ENCODE measurements at regions not wholly inside any gene's neighbourhood (a gene's known extent, or its start where the extent isn't known, plus 50 kb on each side); places are given as distances from the start of the nearest gene placed in this dataset.
"Not testable (repeated sequence)": the region's sequence is repeated elsewhere in the genome, so short reads cannot be mapped to it uniquely, and the experiment has no call there.

DNA sequence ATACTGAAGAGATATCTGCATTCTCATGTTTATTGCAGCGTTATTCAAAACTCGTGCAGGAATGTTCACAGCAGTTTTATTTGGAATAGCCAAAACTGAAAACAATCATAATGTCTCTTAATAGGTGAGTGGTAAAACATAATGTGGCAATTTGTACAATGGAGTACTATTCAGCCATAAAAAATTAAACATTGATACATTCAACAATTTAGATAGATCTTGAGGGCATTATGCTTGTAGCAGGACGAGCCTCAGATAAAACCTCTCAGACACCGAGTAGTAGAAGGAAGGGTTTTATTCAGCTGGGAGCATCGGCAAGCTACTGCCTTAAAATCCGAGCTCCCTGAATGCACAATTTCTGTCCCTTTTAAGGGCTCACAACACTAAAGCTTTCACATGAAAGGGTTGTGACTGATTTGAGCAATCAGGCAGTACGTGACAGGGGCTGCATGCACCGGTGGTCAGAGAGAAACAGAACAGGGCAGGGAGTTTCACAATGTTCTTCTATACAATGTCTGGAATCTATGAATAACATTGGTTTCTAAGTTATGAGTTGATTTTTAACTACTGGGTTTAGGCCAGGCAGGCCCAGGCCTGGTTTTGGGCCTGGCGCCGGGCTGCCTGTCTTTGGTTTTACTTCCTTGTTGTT is 195.3 kb upstream of the PRSS16 start:
- H3K9me3 Mint-ChIP-seq; ATAC-seq; H3F3A ChIP-seq (replicated peaks; ENCODE audit: low read depth); H3K27ac Mint-ChIP-seq; H3K79me2 ChIP-seq (replicated peaks; ENCODE audit: insufficient read depth); H3K4me1 Mint-ChIP-seq; H4K20me1 ChIP-seq (replicated peaks; ENCODE audit: insufficient read depth); H2AFZ ChIP-seq; DNase-seq (ENCODE audit: low spot score); H3K27me3 Mint-ChIP-seq (ENCODE audit: insufficient read depth, low read depth, poor library complexity); H3K4me3 ChIP-seq; H3K27ac ChIP-seq (ENCODE audit: low read depth); H3K4me3 Mint-ChIP-seq; H3K27me3 ChIP-seq (ENCODE audit: insufficient read depth); H3K4me1 ChIP-seq (ENCODE audit: insufficient read depth); H3K9me2 ChIP-seq (ENCODE audit: insufficient read depth); H3K36me3 Mint-ChIP-seq (ENCODE audit: low read depth); H3K36me3 ChIP-seq (ENCODE audit: insufficient read depth); H3K4me2 ChIP-seq: not testable (repeated sequence)

DNA sequence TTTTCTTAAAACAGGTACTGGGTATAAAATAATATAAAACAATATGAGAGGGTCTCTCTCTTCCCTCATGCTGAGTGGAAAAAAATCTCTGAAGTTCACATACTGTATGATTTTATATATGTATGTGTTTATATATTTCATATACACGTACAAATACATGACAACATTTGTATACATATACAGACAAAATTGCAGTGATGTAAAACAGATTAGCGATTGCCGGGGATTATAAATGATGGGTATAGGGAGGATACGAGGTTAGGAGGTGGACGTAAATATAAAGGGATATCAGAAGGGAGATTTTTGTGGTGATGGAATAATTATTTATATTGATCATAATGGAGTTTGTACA is 194.8 kb upstream of the PRSS16 start:
- Mint-ChIP-seq H3K27me3 (ENCODE audit: insufficient read depth, low read depth, poor library complexity) (no peaks in the 10 kb centered on the region), H3K9me3 (no peaks in the 10 kb centered on the region), H3K4me1 (peaks cover 3% of the 10 kb centered on the region; the same call in 2 of the 3 replicates), H3K36me3 (ENCODE audit: low read depth) (no peaks in the 10 kb centered on the region), H3K27ac (no peak overlapping the region), H3K4me3 (no peak overlapping the region)
- Histone ChIP-seq H3K79me2 (replicated peaks; ENCODE audit: insufficient read depth) (no peaks in the 10 kb centered on the region), H2AFZ (no peak overlapping the region), H3F3A (replicated peaks; ENCODE audit: low read depth) (no peaks in the 10 kb centered on the region), H4K20me1 (replicated peaks; ENCODE audit: insufficient read depth) (no peaks in the 10 kb centered on the region), H3K36me3 (ENCODE audit: insufficient read depth) (no peaks in the 10 kb centered on the region), H3K4me3 (no peak overlapping the region), H3K4me1 (ENCODE audit: insufficient read depth) (peaks cover 3% of the 10 kb centered on the region; the same call in 1 of the 2 replicates), H3K27me3 (ENCODE audit: insufficient read depth) (no peaks in the 10 kb centered on the region), H3K9me2 (ENCODE audit: insufficient read depth) (no peaks in the 10 kb centered on the region), H3K27ac (ENCODE audit: low read depth) (no peak overlapping the region), H3K4me2 (no peak overlapping the region)
- ATAC-seq (no peak), DNase-seq (ENCODE audit: low spot score) (no peak)
- TF ChIP-seq, protein P1, sequence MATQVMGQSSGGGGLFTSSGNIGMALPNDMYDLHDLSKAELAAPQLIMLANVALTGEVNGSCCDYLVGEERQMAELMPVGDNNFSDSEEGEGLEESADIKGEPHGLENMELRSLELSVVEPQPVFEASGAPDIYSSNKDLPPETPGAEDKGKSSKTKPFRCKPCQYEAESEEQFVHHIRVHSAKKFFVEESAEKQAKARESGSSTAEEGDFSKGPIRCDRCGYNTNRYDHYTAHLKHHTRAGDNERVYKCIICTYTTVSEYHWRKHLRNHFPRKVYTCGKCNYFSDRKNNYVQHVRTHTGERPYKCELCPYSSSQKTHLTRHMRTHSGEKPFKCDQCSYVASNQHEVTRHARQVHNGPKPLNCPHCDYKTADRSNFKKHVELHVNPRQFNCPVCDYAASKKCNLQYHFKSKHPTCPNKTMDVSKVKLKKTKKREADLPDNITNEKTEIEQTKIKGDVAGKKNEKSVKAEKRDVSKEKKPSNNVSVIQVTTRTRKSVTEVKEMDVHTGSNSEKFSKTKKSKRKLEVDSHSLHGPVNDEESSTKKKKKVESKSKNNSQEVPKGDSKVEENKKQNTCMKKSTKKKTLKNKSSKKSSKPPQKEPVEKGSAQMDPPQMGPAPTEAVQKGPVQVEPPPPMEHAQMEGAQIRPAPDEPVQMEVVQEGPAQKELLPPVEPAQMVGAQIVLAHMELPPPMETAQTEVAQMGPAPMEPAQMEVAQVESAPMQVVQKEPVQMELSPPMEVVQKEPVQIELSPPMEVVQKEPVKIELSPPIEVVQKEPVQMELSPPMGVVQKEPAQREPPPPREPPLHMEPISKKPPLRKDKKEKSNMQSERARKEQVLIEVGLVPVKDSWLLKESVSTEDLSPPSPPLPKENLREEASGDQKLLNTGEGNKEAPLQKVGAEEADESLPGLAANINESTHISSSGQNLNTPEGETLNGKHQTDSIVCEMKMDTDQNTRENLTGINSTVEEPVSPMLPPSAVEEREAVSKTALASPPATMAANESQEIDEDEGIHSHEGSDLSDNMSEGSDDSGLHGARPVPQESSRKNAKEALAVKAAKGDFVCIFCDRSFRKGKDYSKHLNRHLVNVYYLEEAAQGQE (IDR thresholded peaks at IDR 0.05; ENCODE audit: unreplicated experiment) = no peak
- TF ChIP-seq NANOG (IDR thresholded peaks at IDR 0.05; ENCODE audit: borderline replicate concordance) (no peak), ZNF114 (CRISPR knock-in tag; IDR thresholded peaks at IDR 0.05) (no peak), ZNF331 (CRISPR knock-in tag; IDR thresholded peaks at IDR 0.05; ENCODE audit: low read depth) (no peak), EZH2phosphoT487 (IDR thresholded peaks at IDR 0.05; ENCODE audit: unreplicated experiment) (no peak), CREB1 (CRISPR knock-in tag; IDR thresholded peaks at IDR 0.05; ENCODE audit: low read depth) (no peak)
- TF ChIP-seq, protein P2, sequence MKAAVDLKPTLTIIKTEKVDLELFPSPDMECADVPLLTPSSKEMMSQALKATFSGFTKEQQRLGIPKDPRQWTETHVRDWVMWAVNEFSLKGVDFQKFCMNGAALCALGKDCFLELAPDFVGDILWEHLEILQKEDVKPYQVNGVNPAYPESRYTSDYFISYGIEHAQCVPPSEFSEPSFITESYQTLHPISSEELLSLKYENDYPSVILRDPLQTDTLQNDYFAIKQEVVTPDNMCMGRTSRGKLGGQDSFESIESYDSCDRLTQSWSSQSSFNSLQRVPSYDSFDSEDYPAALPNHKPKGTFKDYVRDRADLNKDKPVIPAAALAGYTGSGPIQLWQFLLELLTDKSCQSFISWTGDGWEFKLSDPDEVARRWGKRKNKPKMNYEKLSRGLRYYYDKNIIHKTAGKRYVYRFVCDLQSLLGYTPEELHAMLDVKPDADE (IDR thresholded peaks at IDR 0.05) = no peak
- TF ChIP-seq, protein P3, sequence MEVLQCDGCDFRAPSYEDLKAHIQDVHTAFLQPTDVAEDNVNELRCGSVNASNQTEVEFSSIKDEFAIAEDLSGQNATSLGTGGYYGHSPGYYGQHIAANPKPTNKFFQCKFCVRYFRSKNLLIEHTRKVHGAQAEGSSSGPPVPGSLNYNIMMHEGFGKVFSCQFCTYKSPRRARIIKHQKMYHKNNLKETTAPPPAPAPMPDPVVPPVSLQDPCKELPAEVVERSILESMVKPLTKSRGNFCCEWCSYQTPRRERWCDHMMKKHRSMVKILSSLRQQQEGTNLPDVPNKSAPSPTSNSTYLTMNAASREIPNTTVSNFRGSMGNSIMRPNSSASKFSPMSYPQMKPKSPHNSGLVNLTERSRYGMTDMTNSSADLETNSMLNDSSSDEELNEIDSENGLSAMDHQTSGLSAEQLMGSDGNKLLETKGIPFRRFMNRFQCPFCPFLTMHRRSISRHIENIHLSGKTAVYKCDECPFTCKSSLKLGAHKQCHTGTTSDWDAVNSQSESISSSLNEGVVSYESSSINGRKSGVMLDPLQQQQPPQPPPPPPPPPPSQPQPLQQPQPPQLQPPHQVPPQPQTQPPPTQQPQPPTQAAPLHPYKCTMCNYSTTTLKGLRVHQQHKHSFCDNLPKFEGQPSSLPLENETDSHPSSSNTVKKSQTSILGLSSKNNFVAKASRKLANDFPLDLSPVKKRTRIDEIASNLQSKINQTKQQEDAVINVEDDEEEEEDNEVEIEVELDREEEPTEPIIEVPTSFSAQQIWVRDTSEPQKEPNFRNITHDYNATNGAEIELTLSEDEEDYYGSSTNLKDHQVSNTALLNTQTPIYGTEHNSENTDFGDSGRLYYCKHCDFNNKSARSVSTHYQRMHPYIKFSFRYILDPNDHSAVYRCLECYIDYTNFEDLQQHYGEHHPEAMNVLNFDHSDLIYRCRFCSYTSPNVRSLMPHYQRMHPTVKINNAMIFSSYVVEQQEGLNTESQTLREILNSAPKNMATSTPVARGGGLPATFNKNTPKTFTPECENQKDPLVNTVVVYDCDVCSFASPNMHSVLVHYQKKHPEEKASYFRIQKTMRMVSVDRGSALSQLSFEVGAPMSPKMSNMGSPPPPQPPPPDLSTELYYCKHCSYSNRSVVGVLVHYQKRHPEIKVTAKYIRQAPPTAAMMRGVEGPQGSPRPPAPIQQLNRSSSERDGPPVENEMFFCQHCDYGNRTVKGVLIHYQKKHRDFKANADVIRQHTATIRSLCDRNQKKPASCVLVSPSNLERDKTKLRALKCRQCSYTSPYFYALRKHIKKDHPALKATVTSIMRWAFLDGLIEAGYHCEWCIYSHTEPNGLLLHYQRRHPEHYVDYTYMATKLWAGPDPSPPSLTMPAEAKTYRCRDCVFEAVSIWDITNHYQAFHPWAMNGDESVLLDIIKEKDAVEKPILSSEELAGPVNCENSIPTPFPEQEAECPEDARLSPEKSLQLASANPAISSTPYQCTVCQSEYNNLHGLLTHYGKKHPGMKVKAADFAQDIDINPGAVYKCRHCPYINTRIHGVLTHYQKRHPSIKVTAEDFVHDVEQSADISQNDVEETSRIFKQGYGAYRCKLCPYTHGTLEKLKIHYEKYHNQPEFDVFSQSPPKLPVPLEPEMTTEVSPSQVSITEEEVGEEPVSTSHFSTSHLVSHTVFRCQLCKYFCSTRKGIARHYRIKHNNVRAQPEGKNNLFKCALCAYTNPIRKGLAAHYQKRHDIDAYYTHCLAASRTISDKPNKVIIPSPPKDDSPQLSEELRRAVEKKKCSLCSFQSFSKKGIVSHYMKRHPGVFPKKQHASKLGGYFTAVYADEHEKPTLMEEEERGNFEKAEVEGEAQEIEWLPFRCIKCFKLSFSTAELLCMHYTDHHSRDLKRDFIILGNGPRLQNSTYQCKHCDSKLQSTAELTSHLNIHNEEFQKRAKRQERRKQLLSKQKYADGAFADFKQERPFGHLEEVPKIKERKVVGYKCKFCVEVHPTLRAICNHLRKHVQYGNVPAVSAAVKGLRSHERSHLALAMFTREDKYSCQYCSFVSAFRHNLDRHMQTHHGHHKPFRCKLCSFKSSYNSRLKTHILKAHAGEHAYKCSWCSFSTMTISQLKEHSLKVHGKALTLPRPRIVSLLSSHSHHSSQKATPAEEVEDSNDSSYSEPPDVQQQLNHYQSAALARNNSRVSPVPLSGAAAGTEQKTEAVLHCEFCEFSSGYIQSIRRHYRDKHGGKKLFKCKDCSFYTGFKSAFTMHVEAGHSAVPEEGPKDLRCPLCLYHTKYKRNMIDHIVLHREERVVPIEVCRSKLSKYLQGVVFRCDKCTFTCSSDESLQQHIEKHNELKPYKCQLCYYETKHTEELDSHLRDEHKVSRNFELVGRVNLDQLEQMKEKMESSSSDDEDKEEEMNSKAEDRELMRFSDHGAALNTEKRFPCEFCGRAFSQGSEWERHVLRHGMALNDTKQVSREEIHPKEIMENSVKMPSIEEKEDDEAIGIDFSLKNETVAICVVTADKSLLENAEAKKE (CRISPR knock-in tag; IDR thresholded peaks at IDR 0.05) = no peak
